HG02970 (cell line): ENCODE measurements at regions not wholly inside any gene's neighbourhood (a gene's known extent, or its start where the extent isn't known, plus 50 kb on each side); places are given as distances from the start of the nearest gene placed in this dataset.

Experiments
- ATAC-seq: cut with Tn5 transposase; IDR thresholded peaks from one replicate; pipeline ENCODE4 v1.9.1; 2021; ENCODE audit warnings: mild to moderate bottlenecking, moderate library complexity, moderate number of reproducible peaks; ENCODE audit not compliant: unreplicated experiment, low FRiP score

DNA sequence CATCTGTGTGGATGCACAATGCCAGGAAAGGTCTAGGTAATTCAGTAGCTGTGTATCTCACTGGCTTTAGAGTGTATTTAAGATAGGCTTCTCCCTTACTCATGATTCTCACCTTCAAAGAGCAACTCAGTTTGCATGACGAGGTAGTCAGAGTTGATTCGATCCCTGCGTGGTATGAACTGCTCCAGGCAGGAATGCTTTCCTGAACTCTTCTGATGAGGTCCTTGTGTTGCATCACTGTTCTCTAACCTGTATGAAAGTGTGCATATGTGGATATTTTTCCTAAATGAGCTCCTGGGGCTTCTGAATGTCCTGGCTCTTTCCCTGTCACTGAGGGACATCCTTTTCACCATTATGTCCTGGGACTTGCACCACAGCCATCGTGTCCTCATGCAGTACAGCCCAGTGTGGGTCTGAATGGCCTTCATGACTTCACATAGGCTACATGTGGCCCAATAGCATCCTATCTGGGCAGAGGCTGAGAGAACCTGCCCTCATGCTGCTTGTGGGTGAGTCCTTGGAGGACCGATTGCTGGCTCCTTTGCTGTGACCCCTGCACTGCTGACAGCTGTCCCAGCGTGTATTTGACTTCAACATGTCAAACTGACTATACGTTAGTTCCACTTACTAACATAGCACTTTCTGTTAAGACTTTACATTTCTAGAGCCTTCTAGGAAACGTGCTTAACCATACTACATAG, 65.3 kb upstream of the WDR1 start:
- ATAC-seq: no peak

DNA sequence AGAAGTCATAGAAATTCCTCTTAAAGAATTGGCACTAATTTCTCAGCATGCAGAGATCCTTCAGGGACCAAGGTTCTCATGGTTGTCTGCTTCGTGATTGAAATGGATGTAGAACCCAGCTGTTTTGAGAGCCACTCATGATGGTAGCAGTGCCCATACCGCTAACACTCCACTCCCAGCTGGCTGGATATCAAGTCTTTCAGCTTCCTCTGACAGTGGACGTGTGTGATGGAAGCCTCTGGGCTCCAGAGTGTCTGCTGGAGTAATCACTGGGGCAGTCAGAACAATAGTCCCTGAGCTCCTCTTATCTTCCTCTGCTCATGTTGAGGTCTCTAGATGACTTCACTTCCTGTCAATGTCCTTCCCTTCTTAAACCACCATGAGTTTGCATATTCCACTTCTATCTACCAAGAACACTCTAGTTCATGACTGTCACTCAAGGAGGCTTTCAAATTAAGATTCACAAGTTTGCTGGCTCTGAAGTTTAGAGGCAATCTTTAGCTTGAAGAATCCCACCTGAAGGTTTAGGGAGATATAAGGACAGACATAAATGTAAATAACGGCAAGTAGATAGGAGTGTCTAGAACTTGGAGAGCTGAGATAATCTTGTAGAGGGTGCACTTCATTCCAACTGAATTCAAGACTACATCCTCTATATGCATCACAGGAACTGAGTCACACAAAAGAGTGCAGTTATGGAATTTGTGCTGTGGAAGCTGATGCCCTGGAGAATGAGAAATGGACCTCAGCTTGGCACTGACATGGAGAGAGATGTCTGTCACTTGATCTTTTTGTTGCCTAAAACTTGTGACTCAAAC, 64.5 kb upstream of the WDR1 start:
- ATAC-seq: peak; percentile 62

DNA sequence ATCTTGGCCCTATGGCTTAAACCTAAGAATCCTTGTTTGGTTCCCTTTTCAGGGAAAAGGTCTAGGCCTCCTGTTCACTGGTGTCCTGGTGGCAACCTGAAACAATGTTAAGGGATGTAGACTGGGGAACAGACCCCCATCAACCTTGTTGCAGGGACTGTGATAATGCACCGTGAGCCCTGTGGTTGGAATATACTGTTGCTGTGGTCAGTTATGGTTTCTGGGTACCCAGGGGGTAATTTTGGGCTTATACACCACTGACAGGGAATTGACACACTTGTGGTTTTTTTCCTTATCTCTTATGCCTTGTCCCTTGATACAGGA, 64.0 kb upstream of the WDR1 start:
- ATAC-seq: no peak

DNA sequence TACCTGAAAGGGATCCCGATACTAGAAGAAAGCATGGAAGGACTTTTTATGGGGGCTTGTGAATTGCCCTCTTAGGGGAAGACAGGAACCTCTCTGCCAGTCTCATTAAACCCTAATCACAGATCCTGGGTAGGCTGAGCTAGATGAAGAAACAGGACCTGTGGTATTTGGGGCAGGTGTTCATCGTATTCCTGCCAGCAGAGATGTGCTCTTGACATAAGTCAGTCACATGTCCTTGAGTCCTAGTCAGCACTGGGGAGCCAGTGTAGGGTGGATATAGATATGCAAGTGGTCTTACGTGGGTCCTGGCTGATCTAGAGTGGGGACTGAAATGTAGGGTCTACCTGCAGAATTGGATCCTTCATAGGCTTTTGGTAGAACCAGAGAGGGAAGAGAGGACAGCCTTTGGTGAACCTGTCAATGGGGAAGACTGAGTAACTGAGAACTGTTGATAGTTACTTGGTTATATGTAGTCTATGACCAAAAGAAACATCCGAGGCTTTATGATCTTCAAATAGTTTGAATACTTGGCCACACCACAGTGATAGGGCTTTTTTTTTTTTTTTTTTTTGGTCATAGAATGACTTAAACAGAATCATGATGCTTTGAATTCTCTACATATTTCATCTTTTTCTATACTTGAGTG, 63.5 kb upstream of the WDR1 start:
- ATAC-seq: no peak

DNA sequence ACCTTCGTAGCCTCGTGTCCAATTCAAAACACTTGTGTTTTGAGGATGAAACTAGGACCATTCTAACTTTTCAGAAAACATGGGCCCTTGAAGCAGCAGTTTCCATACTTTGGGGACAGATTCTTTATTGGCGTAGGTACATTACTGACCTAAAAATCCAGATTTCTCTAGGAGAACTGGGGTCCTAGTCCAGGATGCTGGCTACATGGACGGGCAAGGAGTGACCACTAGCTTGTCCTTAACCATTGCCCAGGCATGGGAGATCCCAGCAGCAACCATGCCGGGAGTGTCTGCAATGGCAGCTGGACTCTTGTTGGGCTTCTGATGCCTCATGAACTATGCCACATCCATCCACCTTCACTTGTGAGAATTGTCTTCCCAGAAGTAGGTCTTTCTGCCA, 62.2 kb upstream of the WDR1 start:
- no peak for ATAC-seq

DNA sequence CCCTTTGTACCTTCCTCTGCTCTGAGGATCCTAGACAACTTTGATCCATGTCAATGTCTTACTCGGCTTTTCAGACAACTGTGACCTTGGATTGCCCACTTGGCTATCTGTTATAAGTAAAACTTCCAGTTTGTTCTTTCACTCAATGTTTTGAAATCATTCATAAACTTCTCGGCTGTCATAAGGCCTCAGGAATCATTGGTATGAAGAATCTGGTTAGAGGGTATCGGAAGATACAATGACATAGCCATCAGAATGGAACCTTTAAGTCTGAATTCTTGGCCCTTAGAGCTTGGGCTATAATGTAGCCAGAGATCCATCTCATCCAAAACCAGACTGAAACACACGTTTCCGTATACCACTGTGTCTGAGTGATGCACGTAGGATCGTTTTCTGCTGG, 59.0 kb upstream of the WDR1 start:
- ATAC-seq: no peak

DNA sequence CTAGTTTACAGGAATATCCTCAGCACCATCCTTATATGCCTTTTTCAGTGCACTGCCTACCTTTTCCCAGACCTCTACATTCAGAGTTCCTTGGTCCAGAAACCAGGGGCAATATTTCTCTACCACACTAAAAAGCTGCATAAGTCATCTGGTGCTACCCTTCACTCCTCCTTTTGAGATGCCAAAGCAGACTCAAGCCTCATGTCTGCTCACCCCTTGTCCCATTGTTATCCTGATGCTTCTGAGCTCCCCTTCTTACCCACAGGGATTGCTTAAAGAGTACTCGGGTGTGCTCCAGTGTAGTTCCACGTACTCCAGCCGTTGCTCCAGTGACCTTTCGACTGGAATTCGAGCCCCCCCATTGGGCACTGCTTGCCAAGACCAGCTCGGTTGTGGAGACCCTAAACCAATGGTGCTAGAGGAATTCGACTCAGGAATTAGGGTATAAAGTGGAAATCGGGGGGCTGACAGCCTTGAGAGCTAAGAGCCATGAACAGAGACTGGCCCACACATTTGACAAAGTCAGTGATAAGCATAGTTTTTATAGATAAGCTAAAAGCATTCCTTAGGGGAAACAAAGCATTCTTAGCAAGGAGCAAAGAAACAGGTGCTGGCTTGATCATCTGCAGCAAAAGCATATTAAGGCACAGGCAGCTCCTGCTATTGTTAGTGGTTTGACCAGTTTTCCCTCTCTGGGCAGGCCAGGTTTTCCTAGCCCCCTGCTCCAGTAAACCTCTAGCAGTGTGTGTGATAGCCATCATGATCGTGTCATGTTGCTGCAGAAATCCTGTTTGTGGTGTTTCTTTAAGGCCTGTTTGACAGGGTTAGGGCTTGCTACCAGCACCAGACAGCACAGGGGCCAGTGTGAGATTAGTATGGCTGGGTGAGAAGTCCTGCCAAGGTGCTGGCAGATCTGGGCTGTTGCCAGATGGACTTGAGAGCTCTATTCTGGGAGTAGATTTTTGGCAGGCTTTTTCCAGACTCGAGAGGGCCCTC, 57.5 kb upstream of the WDR1 start:
- ATAC-seq: no peak

DNA sequence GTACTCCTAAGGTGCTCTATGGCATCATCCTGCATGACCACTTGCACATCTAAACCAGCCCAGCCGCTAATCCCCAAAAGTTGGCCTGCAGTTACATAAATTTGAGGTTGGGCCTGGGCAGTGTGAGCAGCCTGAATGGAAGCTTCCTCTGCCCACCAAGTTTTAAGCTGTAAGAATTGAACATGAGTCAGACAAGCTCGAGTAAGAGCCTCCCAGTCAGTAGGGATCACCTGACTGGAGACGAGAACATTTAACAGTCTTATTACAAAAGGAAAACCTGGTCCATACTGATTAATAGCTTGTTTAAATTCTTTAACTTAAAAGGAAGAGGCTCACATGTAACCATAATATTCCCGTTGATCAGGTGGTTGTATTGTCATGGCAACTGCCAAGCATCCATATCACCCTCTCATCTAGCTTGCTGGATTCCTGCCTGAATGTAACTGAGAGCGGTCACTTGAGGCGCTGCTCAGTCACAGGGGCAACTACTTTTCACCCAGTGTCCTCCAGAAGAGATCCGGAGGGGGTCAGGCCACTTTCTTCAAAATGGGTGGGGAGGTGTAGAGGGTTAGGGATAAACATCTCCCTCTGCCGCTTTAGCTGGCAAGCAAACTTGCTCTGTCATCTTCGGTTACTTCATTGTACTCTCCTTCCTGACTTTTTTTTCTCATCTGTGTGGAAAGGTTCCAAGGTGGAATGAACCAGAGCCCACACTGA, 56.6 kb upstream of the WDR1 start:
- no peak for ATAC-seq

DNA sequence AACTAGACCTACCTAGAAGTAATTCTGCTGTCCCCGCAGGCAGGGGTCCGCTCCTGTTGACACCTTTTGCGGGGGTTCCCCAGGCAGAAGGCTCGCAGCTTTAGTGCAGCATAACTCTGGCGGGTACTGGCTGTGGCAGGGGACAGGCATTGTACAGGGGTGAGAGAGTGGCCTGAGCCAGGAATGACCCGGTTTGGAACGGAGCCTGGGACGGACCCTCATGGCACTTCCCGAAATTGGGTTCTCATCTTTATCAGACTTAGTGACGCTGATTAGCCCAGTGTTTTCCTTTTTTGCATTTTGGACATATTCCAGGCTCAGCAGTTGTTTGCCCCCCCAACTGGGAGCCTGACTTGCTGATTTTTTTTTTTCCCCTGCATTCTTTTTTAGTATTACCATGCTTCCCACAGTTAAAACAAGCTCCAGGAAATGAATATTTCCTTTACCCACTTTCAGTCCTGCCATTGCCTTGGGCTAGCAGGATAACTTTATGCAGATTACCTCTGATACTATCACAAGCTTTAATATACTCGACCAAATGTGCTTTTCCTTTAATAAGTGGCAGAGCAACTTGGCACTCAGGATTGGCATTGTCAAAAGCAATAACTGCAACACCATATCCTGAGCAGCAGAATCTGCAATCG, 55.8 kb upstream of the WDR1 start:
- ATAC-seq: no peak

DNA sequence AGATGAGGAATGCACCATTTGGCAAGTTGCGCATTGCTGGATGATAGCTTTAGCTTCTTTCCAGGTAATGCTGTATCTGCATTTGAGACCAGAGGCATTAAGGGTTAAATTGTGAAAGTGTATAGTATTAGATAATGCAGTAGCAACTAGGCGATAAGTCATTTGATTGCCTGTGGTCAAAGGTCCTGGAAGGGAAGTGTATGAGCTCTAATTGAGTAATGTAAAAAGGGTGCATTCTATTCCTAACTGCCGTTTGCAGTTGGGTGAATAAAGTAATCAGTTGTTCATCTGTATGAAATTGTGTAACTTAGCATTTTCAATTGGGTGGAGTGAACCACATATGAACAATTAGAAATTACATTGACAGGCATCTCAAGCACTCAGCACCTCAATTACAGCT, 54.5 kb upstream of the WDR1 start:
- no peak for ATAC-seq

DNA sequence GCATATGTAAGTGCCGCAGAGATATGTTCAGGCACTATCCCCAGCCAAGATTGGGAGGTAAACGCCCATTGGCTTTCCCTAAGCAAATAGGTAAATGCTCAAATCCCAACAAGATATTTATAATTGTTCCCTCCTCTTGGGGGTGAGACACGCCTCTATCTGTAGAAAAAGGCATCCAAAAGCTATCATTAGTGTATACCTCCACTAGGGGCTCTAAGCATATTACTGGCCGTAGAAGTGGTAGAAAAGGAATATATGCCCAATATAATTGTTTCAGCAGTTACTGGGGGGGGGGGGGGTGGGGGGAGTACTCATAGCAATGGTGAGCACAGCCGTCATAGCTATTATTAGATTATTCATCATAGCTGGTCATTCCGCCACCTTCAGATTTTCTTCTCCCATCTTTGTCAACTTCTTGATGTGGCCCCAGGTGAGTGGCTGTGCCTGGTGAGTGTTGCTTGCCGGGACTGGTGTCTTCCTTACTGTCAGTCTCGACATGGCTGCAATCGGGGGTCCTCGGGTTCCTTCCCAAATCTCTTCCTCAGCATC, 53.3 kb upstream of the WDR1 start:
- ATAC-seq: no peak

DNA sequence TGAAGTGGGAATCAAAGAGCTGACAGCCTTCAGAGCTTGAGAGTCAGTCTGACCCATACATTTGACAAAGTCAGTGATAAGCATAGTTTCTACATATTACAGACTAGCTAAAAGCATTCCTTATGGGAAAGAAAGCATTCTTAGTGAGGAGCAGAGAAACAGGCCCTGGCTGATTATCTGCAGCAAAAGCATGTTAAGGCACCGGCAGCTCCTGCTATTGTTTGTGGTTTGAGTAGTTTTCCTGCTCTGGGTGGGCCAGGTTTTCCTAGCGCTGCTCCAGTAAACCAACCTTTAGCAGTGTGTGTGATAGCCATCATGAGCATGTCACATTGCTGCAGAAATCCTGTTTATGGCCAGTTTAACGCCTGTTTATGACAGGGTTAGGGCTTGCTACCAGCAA, 51.6 kb upstream of the WDR1 start:
- ATAC-seq: no peak

DNA sequence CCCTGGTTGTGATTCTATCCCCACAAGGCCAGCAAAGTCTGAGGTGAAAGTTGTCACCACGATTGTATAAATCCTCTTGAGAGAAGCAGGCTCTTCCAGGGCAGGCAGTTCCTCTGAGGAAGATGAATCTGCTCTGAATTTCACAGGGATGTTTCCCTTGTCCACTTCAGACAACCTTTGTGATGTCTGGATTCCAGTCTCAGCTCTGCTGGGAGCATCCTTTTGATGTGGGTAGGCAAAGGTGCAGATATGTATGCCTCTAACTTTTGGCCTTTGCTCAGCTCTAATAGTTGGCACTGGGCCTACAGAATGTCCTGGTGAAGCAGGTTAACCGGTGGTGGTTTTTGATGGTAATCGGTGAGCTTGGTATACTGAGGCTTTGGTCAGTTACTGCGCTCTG, 50.6 kb upstream of the WDR1 start:
- no peak for ATAC-seq
